ENCODE measurements at regions not wholly inside any gene's neighbourhood (a gene's known extent, or its start where the extent isn't known, plus 50 kb on each side); places are given as distances from the start of the nearest gene placed in this dataset.

- no peaks in the 10 kb centered on the region for H3K27me3 ChIP-seq
- TF ChIP-seq EZH2 (IDR thresholded peaks at IDR 0.05; ENCODE audit: borderline replicate concordance) (no peak), CTCF (IDR thresholded peaks at IDR 0.05; ENCODE audit: poor library complexity) (no peak), EZH2phosphoT487 (IDR thresholded peaks at IDR 0.05; ENCODE audit: low read depth, severe bottlenecking, unreplicated experiment) (no peak)
- no peaks in the 10 kb centered on the region for H4K20me1 ChIP-seq (ENCODE audit: insufficient read depth, poor library complexity, severe bottlenecking)
Measured at GRCh38 chr18:79584491-79585394, 94.9 kb upstream of the CTDP1 start.

GRCh38 chr18:79585395-79586370 lies 93.9 kb upstream of the CTDP1 start:
- Histone ChIP-seq H3K27me3 (no peaks in the 10 kb centered on the region), H3K36me3 (replicated peaks; ENCODE audit: insufficient read depth, low read depth) (no peaks in the 10 kb centered on the region), H3K9me3 (ENCODE audit: low read depth) (no peaks in the 10 kb centered on the region), H4K20me1 (ENCODE audit: insufficient read depth, poor library complexity, severe bottlenecking) (no peaks in the 10 kb centered on the region), H3K4me2 (no peak overlapping the region), H3K4me1 (ENCODE audit: insufficient read depth) (peaks cover 13% of the 10 kb centered on the region), H3K79me2 (no peaks in the 10 kb centered on the region), H3K9me2 (replicated peaks; ENCODE audit: insufficient read depth) (no peaks in the 10 kb centered on the region), H3K4me3 (no peak overlapping the region), H3K27ac (no peak overlapping the region), H2AFZ (no peak overlapping the region)
- 72% methylated on average over 9 of the region's 20 CpGs for WGBS (ENCODE audit: low lambda C conversion rate, missing lambda C conversion rate)
- no peak for TF ChIP-seq CTCF (IDR thresholded peaks at IDR 0.05; ENCODE audit: poor library complexity)
- no peak for TF ChIP-seq EZH2 (IDR thresholded peaks at IDR 0.05; ENCODE audit: borderline replicate concordance)
- TF ChIP-seq EZH2phosphoT487 (IDR thresholded peaks at IDR 0.05; ENCODE audit: low read depth, severe bottlenecking, unreplicated experiment) = no peak
- DNase-seq (ENCODE audit: low spot score) = no peak

More at GRCh38 chr18:79584491-79585394, 94.9 kb upstream of the CTDP1 start:
- no peak for DNase-seq (ENCODE audit: low spot score)
- no peaks in the 10 kb centered on the region for H3K36me3 ChIP-seq (replicated peaks; ENCODE audit: insufficient read depth, low read depth)
- no peak overlapping the region for H3K4me2 ChIP-seq
- H3K9me2 ChIP-seq (replicated peaks; ENCODE audit: insufficient read depth) = no peaks in the 10 kb centered on the region
- peaks cover 5% of the 10 kb centered on the region for H3K4me1 ChIP-seq (ENCODE audit: insufficient read depth)
- H3K27ac ChIP-seq = no peak overlapping the region
- H3K9me3 ChIP-seq (ENCODE audit: low read depth) = no peaks in the 10 kb centered on the region
- WGBS (ENCODE audit: low lambda C conversion rate, missing lambda C conversion rate) = 89% methylated on average over 18 of the region's 20 CpGs
- H2AFZ ChIP-seq = no peak overlapping the region
- H3K79me2 ChIP-seq = no peaks in the 10 kb centered on the region
- H3K4me3 ChIP-seq = no peak overlapping the region

GRCh38 chr18:79586436-79587225 lies 93.0 kb upstream of the CTDP1 start:
- 89% methylated on average over 32 of the region's 34 CpGs for WGBS (ENCODE audit: low lambda C conversion rate, missing lambda C conversion rate)
- Histone ChIP-seq H3K27ac (no peak overlapping the region), H3K27me3 (no peaks in the 10 kb centered on the region), H3K79me2 (no peaks in the 10 kb centered on the region), H3K4me3 (no peak overlapping the region), H3K4me1 (ENCODE audit: insufficient read depth) (peaks cover 13% of the 10 kb centered on the region), H3K9me3 (ENCODE audit: low read depth) (no peaks in the 10 kb centered on the region), H2AFZ (no peak overlapping the region), H4K20me1 (ENCODE audit: insufficient read depth, poor library complexity, severe bottlenecking) (no peaks in the 10 kb centered on the region), H3K4me2 (no peak overlapping the region), H3K9me2 (replicated peaks; ENCODE audit: insufficient read depth) (no peaks in the 10 kb centered on the region), H3K36me3 (replicated peaks; ENCODE audit: insufficient read depth, low read depth) (no peaks in the 10 kb centered on the region)
- DNase-seq (ENCODE audit: low spot score) = no peak
- TF ChIP-seq EZH2phosphoT487 (IDR thresholded peaks at IDR 0.05; ENCODE audit: low read depth, severe bottlenecking, unreplicated experiment) = no peak
- TF ChIP-seq EZH2 (IDR thresholded peaks at IDR 0.05; ENCODE audit: borderline replicate concordance) = no peak
- no peak for TF ChIP-seq CTCF (IDR thresholded peaks at IDR 0.05; ENCODE audit: poor library complexity)
